IPS-20b (cell line): ENCODE measurements at regions not wholly inside any gene's neighbourhood (a gene's known extent, or its start where the extent isn't known, plus 50 kb on each side); places are given as distances from the start of the nearest gene placed in this dataset.

Source experiments
- H3K27ac ChIP-seq: one replicate; pipeline ENCODE4 v1.5.1; 2013; ENCODE audit warnings: low read length
- H3K27me3 ChIP-seq: 2 replicates; pipeline ENCODE4 v1.6.1; 2013; ENCODE audit warnings: mild to moderate bottlenecking, low read length, inconsistent platforms; ENCODE audit not compliant: insufficient read depth
- H3K36me3 ChIP-seq: 2 replicates; pipeline ENCODE4 v1.6.1; 2013; ENCODE audit warnings: low read depth, mild to moderate bottlenecking, inconsistent platforms, low read length, moderate library complexity; ENCODE audit not compliant: insufficient read depth
- H3K4me1 ChIP-seq: 2 replicates; pipeline ENCODE4 v1.6.1; 2013; ENCODE audit warnings: mild to moderate bottlenecking, control low read depth, inconsistent platforms, low read length, moderate library complexity; ENCODE audit not compliant: insufficient read depth
- H3K4me3 ChIP-seq: 2 replicates; pipeline ENCODE4 v1.5.1; 2013; ENCODE audit warnings: mild to moderate bottlenecking, low read length, inconsistent platforms
- H3K9ac ChIP-seq: 2 replicates; pipeline ENCODE4 v1.6.1; 2013; ENCODE audit warnings: low read depth, mild to moderate bottlenecking, inconsistent platforms, low read length, moderate library complexity
- H3K9me3 ChIP-seq: 2 replicates; pipeline ENCODE4 v1.6.1; 2013; ENCODE audit warnings: mild to moderate bottlenecking, low read depth, low read length, inconsistent platforms; ENCODE audit not compliant: insufficient read depth

DNA sequence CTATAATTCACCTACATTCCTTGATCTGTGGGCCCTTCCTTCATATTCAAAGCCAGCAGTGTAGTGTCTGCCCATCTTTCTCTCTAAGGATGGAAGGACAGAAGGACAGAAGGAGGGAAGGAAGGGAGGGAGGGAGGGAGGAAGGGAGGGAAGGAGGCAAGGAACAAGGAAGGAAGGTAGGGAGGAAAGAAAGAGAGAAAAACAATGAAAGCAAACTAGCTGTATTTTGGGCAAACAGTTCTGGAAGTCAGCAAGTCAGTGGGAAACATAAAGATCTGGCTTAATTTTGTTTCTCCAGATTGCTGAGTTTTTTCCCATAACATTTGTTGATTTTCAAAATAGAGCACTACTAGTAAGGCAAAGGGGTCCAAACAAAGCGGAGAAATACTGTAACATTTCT is 555.2 kb upstream of the EPHA5 start:
- H3K4me3 ChIP-seq: no peak overlapping the region
- no peaks in the 10 kb centered on the region for H3K9me3 ChIP-seq
- H3K27ac ChIP-seq: no peak overlapping the region
- no peaks in the 10 kb centered on the region for H3K27me3 ChIP-seq
- H3K9ac ChIP-seq: no peak overlapping the region
- no peaks in the 10 kb centered on the region for H3K36me3 ChIP-seq
- no peaks in the 10 kb centered on the region for H3K4me1 ChIP-seq

DNA sequence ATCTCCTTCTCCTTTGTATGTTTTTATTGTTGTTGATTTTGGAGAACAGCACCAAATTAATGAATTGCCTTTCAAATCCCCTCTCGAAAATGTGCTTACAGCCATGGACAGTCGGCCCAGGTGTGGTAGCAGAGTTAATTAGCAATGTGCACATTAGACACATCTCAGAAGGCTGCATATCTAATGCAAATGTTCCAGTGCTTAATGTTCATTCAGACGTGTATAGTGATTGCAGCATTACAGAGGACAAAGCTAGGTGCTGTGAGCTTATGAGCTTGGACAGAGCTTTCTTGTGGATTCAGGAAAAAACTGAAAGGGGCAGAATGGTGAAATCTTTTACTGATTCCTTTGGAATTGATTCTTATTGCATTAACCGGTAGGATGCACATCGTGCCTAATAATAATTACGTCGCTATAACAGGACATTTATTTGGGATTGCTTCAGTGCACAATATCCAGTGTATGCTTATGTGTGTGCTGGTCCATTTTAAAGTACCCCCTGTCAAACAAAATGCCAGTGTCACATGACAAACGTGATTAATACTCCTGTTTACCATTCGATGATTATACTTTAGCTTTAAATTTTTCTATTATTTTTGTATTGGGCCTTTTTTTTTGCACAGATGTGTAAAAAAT is 552.9 kb upstream of the EPHA5 start:
- no peaks in the 10 kb centered on the region for H3K36me3 ChIP-seq
- no peaks in the 10 kb centered on the region for H3K27me3 ChIP-seq
- H3K9me3 ChIP-seq: no peaks in the 10 kb centered on the region
- no peak overlapping the region for H3K9ac ChIP-seq
- H3K4me3 ChIP-seq: no peak overlapping the region
- H3K27ac ChIP-seq: no peak overlapping the region
- no peaks in the 10 kb centered on the region for H3K4me1 ChIP-seq

DNA sequence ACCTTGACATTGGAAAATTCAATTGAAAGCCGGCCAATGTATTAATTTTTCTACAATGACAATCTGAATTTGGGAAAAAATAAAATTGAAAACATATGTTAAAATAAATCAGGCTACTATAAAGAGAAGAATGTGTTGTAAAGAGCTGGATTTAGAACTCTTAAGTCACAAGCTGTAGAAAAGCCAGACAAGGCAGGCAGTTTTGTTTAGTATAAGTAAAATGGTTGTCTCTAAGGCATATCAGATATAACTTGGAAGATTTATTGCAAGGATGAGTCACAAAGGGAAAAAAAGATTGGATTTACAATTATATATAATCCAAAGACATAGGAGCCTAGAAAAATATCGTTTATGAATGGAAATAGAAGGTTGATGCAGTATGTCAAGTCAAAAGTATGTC is 549.1 kb upstream of the EPHA5 start:
- no peak overlapping the region for H3K4me3 ChIP-seq
- H3K36me3 ChIP-seq: no peaks in the 10 kb centered on the region
- H3K27me3 ChIP-seq: no peaks in the 10 kb centered on the region
- H3K4me1 ChIP-seq: no peaks in the 10 kb centered on the region
- no peak overlapping the region for H3K9ac ChIP-seq
- H3K27ac ChIP-seq: no peak overlapping the region
- H3K9me3 ChIP-seq: no peaks in the 10 kb centered on the region

DNA sequence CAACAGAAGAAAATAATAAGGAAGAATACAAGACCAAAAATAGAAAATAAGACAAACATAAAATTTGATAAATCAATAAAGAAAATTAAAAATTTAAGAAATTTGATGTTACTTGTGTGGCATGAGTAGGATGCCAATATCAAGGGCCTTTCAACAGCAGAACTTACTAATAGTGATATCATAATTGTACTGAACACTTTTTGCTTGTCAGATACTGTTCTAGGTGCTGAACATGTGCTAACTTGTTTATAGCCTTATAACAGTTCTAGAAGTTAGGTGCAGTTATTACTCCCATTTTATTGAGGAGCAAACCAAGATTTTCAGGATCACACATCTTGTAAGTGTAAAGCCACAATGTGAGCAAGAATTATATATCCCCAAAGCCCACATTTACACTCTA is 546.0 kb upstream of the EPHA5 start:
- no peak overlapping the region for H3K4me3 ChIP-seq
- H3K27me3 ChIP-seq: no peaks in the 10 kb centered on the region
- H3K36me3 ChIP-seq: no peaks in the 10 kb centered on the region
- H3K27ac ChIP-seq: no peak overlapping the region
- no peaks in the 10 kb centered on the region for H3K9me3 ChIP-seq
- H3K4me1 ChIP-seq: no peaks in the 10 kb centered on the region
- H3K9ac ChIP-seq: no peak overlapping the region

DNA sequence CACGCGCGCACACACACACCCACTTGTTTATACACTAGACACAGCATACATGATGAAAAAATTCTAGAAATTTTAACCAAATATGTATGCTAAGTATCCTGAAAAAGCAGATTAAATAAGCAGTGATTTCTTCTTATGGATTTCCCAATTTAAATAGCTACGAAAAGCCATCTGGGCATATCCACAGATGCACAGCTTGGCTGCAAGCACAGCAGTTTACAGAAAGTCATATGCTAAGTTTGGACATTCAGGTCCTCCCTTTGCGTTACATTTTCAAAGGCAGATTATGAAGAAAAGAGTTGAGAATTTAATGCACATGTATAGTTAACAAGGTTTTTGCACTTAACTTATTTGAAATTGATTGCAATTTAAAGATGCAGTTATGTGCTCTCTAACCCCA is 542.2 kb upstream of the EPHA5 start:
- H3K36me3 ChIP-seq: no peaks in the 10 kb centered on the region
- no peak overlapping the region for H3K9ac ChIP-seq
- no peaks in the 10 kb centered on the region; the same call in 1 of the 2 replicates for H3K9me3 ChIP-seq
- no peak overlapping the region for H3K4me3 ChIP-seq
- no peaks in the 10 kb centered on the region for H3K27me3 ChIP-seq
- no peak overlapping the region for H3K27ac ChIP-seq
- H3K4me1 ChIP-seq: no peaks in the 10 kb centered on the region

DNA sequence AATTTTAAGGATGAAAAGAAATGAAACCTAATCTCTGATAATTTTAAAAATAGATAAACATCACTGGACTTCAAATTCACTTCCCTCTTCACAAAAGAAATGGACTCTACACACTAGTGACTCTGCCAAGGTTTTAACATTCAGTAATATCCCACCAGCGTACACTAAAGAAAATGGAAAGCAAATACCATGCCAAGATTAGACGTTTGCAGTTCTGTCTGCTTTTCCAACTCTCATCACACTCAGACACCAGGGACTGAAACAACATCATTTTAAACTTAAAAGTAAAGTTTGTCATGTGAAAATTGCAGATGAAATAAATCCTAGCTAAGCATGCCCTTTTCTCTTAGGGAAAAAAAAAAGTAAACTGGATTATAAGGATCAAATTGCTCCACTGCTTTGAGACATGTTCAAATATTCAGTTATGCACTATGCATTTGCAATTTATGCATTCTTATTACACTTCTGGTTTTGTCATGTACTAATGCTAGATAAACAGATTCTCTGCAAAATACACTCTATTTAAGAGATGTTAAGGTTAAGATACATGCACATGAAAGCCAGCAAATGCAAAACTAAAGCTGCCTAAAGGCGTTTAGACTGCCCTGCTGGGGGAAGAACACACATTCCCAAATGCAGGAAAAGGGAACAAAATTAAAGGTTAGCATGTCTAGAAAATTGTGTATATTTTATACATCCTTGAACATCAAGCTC is 534.4 kb upstream of the EPHA5 start:
- no peak overlapping the region for H3K27ac ChIP-seq
- no peak overlapping the region for H3K4me3 ChIP-seq
- no peaks in the 10 kb centered on the region for H3K27me3 ChIP-seq
- no peaks in the 10 kb centered on the region for H3K36me3 ChIP-seq
- no peak overlapping the region for H3K9ac ChIP-seq
- H3K9me3 ChIP-seq: no peaks in the 10 kb centered on the region; the same call in 1 of the 2 replicates
- H3K4me1 ChIP-seq: no peaks in the 10 kb centered on the region

DNA sequence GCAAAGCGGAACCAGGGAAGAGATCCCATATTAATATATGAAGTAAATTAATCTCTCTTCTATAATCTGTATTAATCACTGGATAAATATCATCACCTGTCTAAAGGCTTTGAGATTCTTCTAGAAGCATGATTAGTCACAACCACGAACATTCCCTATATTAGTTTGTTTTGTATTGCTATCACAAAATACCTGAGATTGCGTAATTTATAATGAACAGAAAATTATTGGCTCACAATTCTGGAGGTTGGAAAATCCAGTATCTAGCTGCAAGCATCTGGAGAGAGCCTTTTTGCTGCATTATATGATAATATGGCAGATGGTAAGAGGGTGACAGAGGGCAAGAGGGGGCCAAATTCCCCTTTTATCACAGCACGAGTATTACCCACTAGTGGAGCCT is 532.6 kb upstream of the EPHA5 start:
- H3K9me3 ChIP-seq: no peaks in the 10 kb centered on the region; the same call in 1 of the 2 replicates
- no peaks in the 10 kb centered on the region for H3K27me3 ChIP-seq
- H3K36me3 ChIP-seq: no peaks in the 10 kb centered on the region
- H3K4me1 ChIP-seq: no peaks in the 10 kb centered on the region
- no peak overlapping the region for H3K4me3 ChIP-seq
- no peak overlapping the region for H3K27ac ChIP-seq
- H3K9ac ChIP-seq: no peak overlapping the region

DNA sequence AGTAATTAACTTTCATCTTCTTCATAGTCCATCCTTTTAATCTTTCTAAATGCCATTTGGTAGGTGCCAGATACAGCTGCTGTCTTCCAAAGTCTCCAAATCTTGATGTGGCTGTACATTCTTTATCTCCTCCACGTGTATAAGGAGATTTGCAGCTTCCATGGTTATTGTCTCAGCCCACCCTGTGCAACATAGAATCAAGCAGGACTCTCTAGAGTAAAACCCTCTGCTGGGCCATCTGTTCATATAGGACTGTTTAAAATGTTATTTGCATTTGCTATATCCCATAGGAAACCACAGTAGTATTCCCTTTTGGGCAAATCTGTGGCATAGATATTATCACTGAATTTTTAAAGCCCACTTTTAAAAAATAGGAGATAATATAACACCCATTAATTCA is 527.2 kb upstream of the EPHA5 start:
- H3K4me3 ChIP-seq: no peak overlapping the region
- no peaks in the 10 kb centered on the region for H3K27me3 ChIP-seq
- no peaks in the 10 kb centered on the region for H3K36me3 ChIP-seq
- H3K27ac ChIP-seq: no peak overlapping the region
- no peaks in the 10 kb centered on the region for H3K9me3 ChIP-seq
- H3K9ac ChIP-seq: no peak overlapping the region
- no peaks in the 10 kb centered on the region for H3K4me1 ChIP-seq

DNA sequence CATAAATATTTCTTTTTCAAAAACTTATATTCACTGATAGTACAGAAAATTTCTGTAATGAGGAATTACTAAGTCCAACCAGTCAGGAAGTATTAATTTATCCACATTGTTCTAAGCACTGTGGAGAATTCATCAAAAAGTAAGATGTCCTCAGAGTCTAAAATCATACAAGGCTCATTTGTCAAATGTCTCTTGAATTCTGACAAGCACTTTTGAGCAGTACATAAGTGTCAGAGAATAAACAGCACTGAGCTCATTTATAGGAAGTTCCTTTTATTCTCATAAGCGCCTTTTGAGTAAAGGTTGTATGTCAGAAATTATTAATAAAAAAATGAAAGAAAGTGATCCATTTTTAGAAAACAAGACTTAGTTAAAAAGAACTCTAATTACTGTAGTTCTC is 523.2 kb upstream of the EPHA5 start:
- H3K36me3 ChIP-seq: no peaks in the 10 kb centered on the region
- H3K4me3 ChIP-seq: no peak overlapping the region

DNA sequence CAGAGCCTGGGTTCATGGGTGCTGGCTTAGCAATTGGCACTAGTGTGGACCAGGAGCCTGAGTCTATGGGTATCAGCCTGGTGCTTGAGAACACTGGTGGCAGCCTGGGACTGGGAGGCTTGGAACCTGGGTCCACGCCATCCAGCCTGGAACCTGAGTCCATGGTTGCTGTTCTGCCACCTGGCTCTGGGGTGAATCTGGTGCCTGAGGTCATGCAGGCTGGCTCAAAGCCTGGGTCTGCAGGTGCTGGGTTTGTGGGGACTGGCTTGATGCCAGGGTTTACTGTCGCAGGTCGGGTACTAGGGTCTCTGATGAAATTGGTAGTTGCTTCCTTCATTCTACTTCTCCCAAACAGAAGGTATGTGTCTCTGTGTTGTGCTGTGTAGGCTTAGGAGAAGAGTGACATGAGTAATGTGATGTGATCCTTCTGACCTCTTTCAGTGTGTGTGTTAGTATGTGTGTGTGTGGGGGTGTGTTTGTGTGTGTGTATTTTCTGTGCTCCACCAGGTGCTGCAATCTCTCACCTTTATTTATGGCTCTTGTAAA is 517.0 kb upstream of the EPHA5 start:
- no peak overlapping the region for H3K27ac ChIP-seq
- H3K27me3 ChIP-seq: no peaks in the 10 kb centered on the region

More for the DNA sequence above, 523.2 kb upstream of the EPHA5 start:
- Histone ChIP-seq H3K4me1 (no peaks in the 10 kb centered on the region), H3K27me3 (no peaks in the 10 kb centered on the region), H3K9ac (no peak overlapping the region), H3K9me3 (no peaks in the 10 kb centered on the region), H3K27ac (no peak overlapping the region)

DNA sequence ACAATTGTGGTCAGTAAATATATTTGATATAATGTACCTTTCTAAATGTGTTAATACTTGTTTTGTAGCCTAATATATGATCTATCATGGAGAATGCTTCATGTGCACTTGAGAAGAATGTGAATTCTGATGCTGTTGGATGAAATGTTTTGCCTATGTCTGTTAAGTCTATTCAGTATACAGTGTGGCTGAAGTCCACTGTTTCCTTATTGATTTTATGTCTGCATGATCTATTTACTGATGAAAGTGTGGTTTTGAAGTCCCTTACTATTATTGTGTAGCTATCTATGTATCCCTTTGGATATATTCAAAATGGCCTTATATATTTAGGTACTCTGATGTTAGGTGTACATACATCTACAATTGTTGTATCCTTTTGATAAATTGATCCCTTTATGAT is 515.8 kb upstream of the EPHA5 start:
- no peak overlapping the region for H3K4me3 ChIP-seq
- no peaks in the 10 kb centered on the region for H3K4me1 ChIP-seq
- no peak overlapping the region for H3K27ac ChIP-seq
- H3K36me3 ChIP-seq: no peaks in the 10 kb centered on the region
- no peaks in the 10 kb centered on the region for H3K9me3 ChIP-seq
- H3K9ac ChIP-seq: no peak overlapping the region
- no peaks in the 10 kb centered on the region for H3K27me3 ChIP-seq

More for the DNA sequence above, 517.0 kb upstream of the EPHA5 start:
- Histone ChIP-seq H3K4me3 (no peak overlapping the region), H3K4me1 (no peaks in the 10 kb centered on the region), H3K9me3 (no peaks in the 10 kb centered on the region), H3K9ac (no peak overlapping the region), H3K36me3 (no peaks in the 10 kb centered on the region)

DNA sequence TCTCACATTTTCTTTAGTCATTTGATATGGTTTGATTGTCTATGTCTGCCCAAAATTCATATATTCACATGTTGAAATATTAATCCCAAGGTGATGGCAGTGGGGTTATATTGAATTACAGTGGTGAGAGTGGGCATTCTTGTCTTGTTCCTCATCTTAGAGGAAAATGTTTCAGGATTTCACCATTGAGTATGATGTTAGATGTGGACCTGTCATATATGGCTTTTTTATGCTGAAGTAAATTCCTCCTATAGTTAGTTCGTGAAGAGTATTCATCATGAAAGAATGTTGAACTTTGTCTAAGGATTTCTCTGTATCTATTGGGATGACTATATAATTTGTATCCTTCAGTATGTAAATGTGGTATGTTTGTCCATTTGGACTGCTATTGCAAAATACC is 512.3 kb upstream of the EPHA5 start:
- Histone ChIP-seq H3K9ac (no peak overlapping the region), H3K4me1 (no peaks in the 10 kb centered on the region), H3K36me3 (no peaks in the 10 kb centered on the region), H3K9me3 (no peaks in the 10 kb centered on the region), H3K27me3 (no peaks in the 10 kb centered on the region), H3K4me3 (no peak overlapping the region), H3K27ac (no peak overlapping the region)
